NCI-H345 treated with DMSO at 0.1 percent for 48 hours (cell line): ENCODE measurements at regions not wholly inside any gene's neighbourhood (a gene's known extent, or its start where the extent isn't known, plus 50 kb on each side); places are given as distances from the start of the nearest gene placed in this dataset.

Source experiments
- DNase-seq: peaks from one replicate; lab custom pipeline; 2025; ENCODE audit not compliant: unreplicated experiment; lab: John Stamatoyannopoulos, UW

- no peak for DNase-seq
Observed at GRCh38 chr2:220096406-220096805, 469.0 kb downstream of the SLC4A3 start.

DNA sequence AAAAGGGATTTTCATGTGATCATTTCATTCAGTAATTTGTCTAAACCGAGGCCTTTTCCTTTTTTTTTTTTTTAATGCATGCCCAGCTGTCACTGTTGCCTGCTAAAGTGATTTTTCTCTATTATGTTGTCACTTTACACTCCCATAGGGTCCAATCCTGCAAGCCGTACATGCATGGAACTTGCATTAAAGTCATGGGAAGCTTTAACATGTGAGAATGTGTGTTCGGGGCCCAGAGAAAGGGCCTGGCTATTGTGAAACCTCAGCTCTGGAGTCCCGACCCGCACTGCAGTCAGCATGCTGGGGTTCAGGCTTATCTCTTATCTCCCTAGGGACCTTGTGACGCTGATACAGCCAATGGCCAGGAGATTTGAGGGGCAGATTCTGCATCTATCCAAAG is 474.6 kb downstream of the SLC4A3 start:
- no peak for DNase-seq

DNA sequence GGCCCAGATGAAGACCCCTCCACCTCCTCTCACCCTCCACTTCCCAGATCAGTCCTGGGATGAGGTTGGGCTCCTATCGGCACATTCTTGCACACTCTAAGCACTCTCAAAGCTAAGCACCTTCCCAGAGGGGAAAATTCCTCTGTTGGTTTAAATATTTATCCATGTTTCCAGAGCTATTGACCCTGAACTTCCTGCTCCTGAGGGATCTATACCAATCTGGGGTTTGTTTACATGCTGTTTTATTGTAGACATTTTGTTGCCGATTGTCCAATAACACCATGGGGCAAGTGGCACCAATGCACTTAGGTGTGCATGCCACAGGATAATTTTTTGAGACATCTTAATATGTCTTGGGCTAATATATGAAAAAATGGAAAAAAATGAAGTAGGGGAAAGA is 476.2 kb downstream of the SLC4A3 start:
- DNase-seq = no peak

DNA sequence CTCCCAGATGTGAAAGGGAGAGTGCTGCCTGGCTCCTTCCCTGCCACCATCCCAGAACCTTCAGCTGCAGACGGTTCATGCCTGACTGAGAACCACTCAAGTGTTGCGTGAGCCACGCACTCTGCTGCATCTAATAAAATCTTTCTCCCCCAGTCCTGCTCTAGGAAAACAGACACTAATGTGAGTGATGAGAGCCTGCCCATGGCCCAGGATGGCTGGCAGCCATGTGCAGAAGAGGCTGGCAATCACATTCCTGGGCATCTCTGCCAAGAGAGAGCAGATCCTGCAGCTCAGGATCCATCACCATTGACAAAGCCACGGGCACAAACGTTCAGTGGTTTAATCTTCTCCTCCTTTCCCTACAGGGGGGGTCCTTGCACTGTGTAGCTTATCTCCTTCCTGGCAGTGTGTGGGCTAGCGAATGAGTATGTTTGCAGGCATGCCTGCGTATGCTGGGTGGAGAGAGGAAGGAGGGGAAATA is 477.5 kb downstream of the SLC4A3 start:
- DNase-seq = no peak

GRCh38 chr2:220106065-220106464 is 478.6 kb downstream of the SLC4A3 start:
- no peak for DNase-seq

- DNase-seq = no peak
Observed at GRCh38 chr2:220107380-220107791, 480.0 kb downstream of the SLC4A3 start.

DNA sequence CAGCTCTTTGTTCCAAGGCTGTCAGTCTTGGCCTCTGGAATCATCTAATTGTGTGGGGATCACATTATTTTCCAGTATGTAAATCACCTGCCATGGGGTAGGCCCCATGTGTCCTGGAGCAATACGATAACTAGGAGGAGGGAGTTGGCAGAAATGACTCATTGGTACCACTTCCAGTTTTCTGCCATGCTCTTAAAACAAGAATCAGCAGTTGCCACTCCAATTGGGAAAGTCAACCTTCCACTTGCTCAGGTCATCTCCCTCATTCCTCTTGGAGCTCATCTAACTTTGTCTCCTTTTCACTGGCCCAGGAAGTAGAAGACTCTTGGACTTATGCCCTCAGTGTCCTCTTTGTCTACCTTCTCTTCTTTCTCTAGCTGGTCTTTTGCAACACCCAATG is 487.0 kb downstream of the SLC4A3 start:
- no peak for DNase-seq

GRCh38 chr2:220117025-220117424 is 489.6 kb downstream of the SLC4A3 start:
- peak; percentile 82 for DNase-seq

GRCh38 chr2:220120041-220120440 is 492.6 kb downstream of the SLC4A3 start:
- no peak for DNase-seq

DNA sequence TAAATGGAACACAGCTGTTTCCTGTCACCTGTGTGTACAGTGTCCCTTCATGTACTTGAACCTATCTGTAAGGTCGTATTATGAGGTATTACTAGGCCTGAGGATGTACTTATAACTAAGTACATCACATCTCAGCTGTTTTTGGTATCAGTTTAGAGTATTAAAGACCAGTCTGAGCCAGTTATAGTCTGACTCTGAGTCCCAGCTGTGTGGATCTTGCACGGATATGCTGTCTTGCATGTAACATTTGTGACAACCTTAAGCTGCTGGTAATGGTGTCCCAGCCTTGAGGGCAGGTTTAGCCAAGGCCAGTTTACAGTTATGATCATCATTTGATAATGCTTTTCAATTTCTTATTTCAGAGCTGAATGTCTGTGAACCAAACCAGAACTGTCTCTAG is 496.3 kb downstream of the SLC4A3 start:
- peak; percentile 23 for DNase-seq

DNA sequence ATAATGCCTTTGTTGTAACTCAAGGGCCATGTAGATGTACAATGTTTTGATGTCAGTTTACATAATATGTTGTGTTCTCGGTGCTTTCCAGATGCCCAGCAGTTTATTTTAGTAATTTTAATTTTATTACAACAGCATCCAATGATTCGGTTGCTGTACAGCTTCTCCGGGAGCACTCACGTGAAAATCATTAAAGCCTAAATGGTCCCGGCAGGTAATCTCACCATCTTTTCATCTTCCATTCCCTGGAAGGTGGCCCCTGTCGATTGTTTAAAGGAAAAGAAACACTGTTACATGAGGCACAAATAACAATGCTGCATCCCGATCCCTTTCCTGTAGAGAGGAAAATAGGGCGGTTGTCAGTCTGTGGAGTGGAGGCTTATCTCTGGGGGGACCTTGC is 498.1 kb downstream of the SLC4A3 start:
- DNase-seq = no peak

DNA sequence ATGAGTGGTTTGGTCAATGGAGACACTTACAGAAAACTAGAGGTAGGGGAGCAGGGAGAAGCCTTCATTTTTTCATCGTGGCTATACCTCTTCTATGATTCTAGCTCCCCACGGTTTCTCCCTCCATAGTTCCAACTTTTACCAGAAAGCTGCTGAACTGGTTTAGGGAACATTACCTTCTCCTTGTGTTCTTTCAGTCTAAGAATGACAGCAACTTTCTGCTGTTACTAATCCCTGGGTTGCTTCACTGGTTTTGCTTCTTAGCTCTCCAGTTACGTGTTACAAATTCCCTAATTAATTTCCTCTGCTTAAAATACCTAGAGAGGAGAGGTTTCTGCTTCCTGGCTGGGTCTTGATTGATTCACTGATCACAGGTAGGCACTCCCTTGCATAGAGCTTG is 499.9 kb downstream of the SLC4A3 start:
- DNase-seq = no peak

- no peak for DNase-seq
Observed at GRCh38 chr2:220127876-220128275, 500.4 kb downstream of the SLC4A3 start.

DNA sequence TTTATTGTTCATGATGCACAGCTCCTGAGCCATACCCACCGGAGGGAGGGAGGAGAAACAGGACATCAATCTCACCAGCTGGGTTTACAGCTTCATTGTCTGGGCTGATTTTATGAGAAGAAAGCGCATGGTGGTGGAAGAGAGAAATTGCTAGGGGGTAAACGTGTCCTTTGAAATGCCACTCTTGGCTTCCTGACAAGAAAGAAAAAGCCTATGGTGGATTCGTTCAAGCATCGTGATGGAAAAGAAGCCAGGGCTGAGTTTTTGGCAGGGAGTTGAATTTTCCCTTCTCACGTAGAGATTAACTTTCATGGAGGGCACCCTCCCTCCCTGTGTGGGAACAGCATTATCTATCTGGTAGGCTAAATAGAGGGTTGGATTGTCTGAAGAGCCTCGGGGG is 502.0 kb downstream of the SLC4A3 start:
- no peak for DNase-seq

GRCh38 chr2:220134756-220135534 is 507.5 kb downstream of the SLC4A3 start:
- DNase-seq = no peak

GRCh38 chr2:220143336-220143735 is 515.9 kb downstream of the SLC4A3 start:
- no peak for DNase-seq

GRCh38 chr2:220144411-220144810 is 517.0 kb downstream of the SLC4A3 start:
- DNase-seq = no peak

DNA sequence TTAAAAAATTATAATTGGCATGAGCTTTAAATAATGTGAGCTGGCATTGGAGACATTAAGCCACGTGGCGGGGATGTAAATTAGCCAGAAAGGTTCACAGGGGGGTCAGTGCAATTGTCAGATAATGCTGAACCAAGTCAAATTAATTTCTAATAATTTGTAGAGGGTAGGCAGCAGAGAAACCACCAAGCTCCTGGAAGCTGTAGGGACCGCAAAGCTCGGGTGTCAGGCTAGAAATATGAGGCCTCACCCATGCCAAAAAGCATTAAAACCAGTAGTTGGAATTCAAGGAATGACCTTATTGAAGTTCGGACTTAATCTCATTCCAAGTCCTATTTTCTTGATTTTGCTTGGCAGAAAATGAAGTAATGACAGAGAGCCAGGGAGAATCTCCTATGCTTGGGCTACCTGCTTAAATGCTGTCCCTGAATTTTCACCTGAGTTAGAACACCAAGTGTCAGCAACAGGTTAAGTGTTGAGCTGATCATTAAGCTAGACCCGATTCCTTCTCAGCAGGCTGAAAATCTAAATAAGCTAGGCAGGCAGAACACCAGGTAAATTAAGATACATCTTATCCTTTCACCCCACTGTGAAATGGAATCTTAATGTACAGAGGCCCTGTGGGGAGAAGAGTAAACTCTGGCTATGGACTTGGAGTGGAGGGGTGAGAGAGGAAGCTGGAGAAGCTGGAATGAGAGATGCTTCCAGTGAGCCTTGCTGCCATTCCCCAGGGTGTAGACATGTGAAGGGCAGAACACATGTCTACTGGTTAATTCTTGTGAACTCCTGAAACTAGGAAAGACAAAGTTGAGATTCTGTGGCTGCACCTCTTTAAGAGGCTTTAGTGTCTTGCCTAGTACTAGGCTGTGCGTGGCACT is 520.0 kb downstream of the SLC4A3 start:
- DNase-seq = no peak

DNA sequence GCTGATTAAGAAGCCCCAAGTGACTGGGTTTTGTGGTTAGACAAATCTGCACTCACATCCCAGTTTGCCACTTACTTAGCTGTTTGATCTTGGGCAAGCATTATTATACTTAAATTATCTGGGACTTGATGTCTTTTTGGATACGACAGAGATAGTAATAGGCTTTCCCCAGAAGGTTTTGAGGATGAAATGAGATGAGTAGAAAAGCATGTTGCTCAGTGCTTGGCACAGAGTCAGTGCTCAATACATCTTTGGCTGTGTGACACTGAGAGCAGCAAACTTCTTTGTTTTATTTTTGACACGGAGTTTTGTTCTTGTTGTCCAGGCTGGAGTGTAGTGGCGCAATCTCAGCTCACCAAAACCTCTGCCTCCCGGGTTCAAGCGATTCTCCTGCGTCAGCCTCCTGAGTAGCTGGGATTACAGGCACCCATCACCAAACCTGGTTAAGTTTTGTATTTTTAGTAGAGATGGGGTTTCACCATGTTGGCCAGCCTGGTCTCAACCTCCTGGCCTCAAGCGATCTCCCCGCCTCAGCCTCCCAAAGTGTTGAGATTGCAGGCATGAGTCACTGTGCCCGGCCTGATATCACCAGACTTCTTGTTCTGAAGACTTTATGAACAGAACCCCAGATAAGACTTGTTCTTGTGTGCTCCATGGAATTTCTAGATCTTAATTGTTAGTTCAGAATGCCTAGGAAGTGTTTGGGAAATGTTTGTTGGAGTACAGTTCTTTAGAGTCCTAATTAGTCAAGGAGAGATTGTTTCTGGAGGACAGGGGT is 521.2 kb downstream of the SLC4A3 start:
- DNase-seq = no peak

DNA sequence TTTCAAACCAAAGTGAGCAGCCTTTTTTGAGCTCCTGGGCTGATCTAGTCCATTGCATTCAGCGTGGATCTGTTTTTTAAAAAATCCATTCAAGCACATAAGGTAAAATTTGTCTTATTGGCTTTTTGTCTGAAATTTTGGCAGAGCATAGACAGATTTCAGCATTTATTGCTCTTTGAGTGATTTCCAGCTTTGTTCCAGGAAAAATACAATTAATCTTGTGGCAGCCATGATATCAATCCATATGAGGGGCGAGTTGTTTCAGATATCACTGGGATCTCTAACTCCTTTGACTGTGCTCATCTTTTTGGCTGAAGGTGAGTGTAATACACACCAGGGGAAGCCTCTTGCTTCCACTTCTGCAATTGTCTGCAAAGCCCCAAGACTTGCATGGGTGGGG is 523.9 kb downstream of the SLC4A3 start:
- DNase-seq = no peak

DNA sequence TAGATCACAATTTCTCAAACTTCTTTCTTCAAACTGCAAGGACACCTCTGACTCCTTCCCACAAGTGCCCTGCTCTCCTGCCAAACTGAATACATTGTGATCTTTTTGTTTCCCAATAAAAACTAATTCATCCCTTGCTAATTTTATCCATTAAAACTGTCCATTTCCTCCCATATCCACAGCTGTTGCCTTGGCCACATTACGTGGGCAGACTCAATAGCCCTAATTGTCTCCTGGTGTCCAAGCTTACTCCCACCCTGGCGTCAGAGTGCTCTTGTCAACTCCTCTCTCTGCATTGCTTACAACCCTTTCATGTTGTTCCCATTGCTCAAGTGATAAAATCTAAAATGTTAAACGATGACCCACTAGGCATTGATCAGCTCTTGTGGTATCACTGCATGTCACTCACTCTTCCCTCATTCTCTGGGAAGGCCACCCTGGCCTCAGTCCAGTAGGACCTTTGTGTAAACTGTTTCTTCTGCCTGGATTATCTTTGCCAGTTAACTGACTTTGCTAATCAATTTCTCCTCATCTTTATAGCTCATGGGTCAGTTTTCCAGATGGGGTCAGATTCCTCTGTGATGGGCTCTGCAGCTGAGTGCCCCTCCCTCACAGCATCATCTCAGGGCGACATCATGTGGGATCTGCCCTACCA is 525.0 kb downstream of the SLC4A3 start:
- no peak for DNase-seq
